Fibroblast of the aortic adventitia (primary cell): ENCODE measurements at regions not wholly inside any gene's neighbourhood (a gene's known extent, or its start where the extent isn't known, plus 50 kb on each side); places are given as distances from the start of the nearest gene placed in this dataset.

Source experiments
- DNase-seq: peaks from one replicate; pipeline ENCODE4 v3.0.0-alpha.2; 2010; ENCODE audit warnings: low read depth
- H3K4me3 ChIP-seq: 2 replicates; pipeline ENCODE4 v1.5.1; 2011; ENCODE audit warnings: low read depth, mild to moderate bottlenecking, control low read depth, low read length, moderate library complexity
- TF ChIP-seq, protein P1 (sequence below): IDR thresholded peaks from 2 replicates; pipeline ENCODE4 v1.5.1; 2011; ENCODE audit warnings: mild to moderate bottlenecking, low read length, control low read depth, inconsistent platforms; ENCODE audit not compliant: insufficient read depth

DNA sequence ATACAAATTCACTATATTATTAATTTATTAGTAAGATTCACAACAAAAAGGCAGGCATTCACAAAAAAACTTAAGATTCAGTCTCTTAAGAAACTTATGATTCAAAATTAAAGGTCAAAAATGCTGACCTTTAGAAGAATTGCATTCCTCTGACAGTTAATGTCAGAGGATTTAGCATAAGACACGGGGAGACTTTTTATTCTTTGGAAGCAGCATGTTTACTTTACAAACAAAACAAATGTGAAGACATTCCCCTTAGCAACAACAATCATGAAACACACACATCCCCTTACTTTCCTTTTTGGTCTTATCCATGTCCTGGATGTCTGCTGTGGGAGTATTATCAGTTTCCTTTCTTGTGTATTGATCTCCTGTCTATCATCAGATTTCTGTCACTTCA lies 117.1 kb downstream of the RAD51AP2 start:
- H3K4me3 ChIP-seq, result no peak overlapping the region
- no peak for DNase-seq
- TF ChIP-seq, protein P1, sequence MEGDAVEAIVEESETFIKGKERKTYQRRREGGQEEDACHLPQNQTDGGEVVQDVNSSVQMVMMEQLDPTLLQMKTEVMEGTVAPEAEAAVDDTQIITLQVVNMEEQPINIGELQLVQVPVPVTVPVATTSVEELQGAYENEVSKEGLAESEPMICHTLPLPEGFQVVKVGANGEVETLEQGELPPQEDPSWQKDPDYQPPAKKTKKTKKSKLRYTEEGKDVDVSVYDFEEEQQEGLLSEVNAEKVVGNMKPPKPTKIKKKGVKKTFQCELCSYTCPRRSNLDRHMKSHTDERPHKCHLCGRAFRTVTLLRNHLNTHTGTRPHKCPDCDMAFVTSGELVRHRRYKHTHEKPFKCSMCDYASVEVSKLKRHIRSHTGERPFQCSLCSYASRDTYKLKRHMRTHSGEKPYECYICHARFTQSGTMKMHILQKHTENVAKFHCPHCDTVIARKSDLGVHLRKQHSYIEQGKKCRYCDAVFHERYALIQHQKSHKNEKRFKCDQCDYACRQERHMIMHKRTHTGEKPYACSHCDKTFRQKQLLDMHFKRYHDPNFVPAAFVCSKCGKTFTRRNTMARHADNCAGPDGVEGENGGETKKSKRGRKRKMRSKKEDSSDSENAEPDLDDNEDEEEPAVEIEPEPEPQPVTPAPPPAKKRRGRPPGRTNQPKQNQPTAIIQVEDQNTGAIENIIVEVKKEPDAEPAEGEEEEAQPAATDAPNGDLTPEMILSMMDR, result no peak

DNA sequence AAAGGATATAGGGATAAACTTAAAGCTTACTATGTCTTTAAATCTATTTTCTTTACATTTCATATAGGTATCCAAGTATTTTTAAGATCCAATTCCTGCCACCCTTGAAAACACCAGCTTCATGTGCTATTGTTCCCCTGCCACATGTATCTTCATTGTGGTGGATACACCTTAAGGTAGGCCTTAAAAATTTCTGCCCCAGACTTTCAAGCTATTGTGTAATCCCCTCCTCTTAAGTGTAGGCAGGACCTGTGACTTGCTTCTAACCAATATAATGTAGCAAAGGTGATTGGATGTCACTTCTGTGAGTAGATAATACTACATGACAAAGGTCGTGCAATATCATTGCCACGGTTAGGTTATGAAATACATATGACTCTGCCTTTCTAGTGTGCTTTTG lies 119.5 kb downstream of the RAD51AP2 start:
- H3K4me3 ChIP-seq, result no peak overlapping the region
- TF ChIP-seq, protein P1, result no peak
- no peak for DNase-seq

DNA sequence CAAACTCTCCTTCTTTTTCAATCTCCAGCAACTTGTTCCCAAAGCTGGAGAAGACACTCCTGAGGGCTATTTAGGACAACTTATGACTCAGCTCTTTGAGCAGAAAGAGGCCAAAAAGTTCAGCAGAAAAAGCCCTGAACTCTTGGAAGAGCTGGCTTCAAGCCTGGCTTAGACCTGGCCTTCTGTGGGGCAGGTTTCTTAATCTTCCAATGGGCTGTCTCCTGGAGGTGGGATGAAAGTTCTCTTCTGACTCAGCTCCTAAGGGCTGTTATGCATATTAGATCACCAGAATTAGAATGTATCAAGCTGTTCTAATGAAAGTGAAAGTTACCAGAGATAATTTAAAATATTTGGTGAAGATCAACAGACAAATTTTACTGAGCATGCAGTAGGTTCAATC lies 129.4 kb downstream of the RAD51AP2 start:
- TF ChIP-seq, protein P1, result no peak
- DNase-seq, result no peak
- no peak overlapping the region for H3K4me3 ChIP-seq

DNA sequence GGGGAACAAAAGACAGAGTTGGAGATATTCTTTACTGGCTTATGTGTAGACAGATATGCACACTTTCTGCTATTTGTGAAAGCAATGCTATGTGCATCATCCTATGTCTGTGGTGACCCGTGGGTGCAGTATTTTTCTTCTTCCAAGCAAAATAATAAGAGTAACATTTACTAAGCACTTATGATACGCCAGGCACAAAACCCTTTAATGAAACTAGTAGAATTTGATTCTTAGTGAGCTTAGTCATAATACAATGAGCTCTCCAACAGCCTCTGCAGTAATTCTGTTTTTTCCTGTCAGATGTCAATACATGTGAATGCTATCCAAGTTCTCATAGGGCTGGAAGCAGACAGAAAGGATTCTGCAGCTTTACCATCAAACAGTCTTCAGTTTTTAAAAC lies 130.6 kb downstream of the RAD51AP2 start:
- TF ChIP-seq, protein P1, result no peak
- H3K4me3 ChIP-seq, result no peak overlapping the region
- DNase-seq, result no peak

DNA sequence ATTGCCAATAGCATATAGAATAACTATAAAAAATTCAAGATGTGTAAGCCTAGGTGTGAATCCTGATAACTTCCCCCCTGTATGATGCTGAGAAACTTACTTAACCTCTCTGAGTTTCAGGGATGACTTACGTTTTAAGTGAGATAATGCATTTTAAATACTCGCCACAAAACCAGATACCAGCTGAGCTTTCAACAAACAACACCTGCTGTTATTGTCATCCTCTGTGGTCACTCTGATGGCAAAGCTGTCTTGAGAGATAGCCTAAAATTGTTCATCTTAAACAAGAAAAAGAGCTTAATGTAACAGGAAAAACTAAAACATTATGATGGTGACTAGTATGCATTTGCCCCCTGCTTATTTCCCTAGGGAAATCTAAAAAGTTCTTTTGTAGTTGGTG lies 131.5 kb downstream of the RAD51AP2 start:
- no peak for DNase-seq
- H3K4me3 ChIP-seq, result no peak overlapping the region
- TF ChIP-seq, protein P1, result no peak

DNA sequence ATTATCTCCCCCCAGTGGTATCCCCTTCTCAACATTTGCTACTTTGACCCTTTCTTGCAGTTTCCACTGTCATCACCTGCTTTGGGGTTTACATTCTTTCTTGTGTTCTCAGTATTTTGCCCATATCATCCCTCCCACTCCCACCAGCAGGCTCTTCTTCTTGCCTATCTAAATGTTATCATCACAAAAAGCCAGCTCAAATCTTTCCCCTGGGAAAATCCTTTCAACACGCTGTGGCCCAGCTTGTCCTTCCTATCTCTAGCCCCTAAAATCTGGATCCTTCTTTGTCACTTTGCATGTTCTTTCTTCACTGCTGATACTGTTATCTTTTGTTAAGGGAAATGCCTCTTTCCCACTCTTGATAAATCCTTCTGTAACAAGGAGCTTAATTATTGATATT lies 138.2 kb downstream of the RAD51AP2 start:
- TF ChIP-seq, protein P1, result no peak
- H3K4me3 ChIP-seq, result no peak overlapping the region
- DNase-seq, result no peak

DNA sequence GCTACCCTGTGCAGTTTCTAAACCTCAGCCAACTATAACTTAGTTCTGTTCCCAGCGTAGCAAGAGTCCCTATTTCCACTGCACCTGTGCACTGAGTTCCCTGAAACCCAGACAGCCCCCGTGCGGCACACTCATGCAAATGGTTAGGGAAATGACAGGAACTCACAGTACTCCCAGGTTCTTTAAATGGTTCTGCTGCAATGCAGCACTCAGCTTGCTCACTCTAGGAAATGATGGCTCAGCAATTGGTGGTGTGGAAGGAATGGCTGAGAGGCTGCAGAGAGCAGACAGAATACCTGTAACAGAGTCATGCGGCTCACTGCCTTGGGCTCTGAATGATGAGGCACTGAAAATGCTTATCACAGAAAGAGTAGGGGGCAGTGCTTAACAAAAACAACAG lies 143.0 kb downstream of the RAD51AP2 start:
- no peak overlapping the region for H3K4me3 ChIP-seq
- no peak for DNase-seq
- TF ChIP-seq, protein P1, result no peak
